CD4-positive, alpha-beta T cell treated with Interleukin-4 for 4 hours (primary cell): ENCODE measurements at regions not wholly inside any gene's neighbourhood (a gene's known extent, or its start where the extent isn't known, plus 50 kb on each side); places are given as distances from the start of the nearest gene placed in this dataset.
"Not testable (repeated sequence)": the region's sequence is repeated elsewhere in the genome, so short reads cannot be mapped to it uniquely, and the experiment has no call there.

Experiments used
- DNase-seq: peaks from one replicate; pipeline ENCODE4 v3.0.0-alpha.2; 2020

DNA sequence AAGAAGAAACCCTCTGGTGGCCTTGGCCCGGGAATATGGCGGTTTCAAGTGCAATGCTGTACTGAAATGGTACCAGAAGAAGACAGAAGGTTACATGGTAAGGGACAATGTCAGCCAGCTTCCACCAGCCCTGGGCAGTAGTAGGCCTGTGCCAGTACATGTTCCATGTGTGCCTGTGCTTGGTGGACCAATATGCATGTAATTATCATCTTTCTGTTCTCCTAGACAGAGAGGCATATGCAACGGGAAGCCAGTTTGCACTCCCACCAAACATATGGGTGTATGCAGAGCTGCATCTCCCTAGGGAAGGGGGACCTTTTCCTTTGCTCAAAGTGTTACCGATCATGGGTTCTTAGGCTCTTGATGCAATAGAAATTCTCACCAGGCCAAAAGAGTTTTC, 80.9 kb upstream of the ADORA2B start:
- not testable (repeated sequence) for DNase-seq

DNA sequence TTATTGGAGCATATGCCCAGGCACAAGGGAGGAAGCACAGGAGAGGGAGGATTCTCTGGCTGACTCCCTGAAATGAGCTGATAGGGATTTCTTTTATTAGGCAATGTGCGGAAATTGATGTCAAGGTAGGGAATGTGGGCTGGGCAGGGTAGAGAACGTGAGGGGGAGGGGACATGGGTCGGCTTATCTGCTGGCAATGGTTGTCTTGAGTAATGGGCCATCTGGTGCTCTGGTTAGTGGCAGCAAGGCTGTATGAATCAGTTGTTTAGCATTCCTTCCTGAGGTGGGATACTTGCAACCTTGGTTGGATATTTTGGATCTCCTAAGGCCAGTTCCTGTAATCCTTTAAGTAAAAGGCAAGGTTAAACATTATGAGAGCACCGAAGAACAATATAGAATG, 80.5 kb upstream of the ADORA2B start:
- not testable (repeated sequence) for DNase-seq

DNA sequence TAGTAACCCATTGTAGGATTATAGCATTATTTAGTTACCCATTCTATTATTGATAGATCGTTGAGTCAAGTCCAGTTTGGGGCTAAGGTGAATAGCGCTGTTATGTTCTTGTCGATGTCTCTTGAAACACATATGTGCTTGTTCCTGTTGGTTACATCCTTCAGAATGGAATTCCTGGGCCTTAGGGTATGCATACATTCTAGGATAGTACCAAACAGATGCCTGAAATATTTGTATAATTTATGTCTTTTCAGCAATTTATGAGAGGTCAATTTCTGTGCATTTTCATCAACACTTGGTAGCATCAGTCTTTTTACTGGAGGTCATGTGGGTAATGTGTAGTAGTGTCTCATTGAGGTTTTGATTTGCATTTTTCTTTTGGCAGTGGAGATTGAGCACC, 78.9 kb upstream of the ADORA2B start:
- DNase-seq = not testable (repeated sequence)

DNA sequence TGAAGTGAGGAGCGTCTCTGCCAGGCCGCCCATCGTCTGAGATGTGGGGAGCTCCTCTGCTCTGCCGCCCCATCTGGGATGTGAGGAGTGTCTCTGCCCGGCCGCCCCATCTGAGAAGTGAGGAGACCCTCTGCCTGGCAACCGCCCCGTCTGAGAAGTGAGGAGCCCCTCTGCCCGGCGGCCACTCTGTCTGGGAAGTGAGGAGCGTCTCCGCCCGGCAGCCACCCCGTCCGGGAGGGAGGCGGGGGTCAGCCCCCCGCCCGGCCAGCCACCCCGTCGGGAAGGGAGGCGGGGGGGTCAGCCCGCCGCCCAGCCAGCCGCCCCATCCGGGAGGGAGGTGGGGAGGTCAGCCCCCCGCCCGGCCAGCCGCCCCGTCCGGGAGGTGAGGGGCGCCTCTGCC, 77.6 kb upstream of the ADORA2B start:
- DNase-seq = not testable (repeated sequence)

DNA sequence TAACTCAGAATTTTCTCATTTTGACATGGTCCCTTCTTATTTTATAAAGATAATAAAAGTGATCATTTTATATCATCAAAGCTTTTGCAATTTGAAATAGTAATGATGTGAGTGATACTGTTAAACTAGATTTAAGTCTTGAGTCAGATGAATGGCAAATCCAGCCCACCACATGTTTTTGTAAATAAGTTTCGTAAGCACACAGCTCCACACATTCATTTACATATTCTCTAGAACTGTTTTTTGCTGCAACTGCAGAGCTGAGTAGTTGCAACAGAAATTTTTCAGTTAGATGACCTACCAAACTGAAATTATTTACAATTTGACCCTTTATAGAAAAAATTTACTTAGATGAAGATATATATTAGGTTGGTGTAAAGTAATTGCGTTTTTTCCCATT, 75.1 kb upstream of the ADORA2B start:
- DNase-seq = not testable (repeated sequence)

DNA sequence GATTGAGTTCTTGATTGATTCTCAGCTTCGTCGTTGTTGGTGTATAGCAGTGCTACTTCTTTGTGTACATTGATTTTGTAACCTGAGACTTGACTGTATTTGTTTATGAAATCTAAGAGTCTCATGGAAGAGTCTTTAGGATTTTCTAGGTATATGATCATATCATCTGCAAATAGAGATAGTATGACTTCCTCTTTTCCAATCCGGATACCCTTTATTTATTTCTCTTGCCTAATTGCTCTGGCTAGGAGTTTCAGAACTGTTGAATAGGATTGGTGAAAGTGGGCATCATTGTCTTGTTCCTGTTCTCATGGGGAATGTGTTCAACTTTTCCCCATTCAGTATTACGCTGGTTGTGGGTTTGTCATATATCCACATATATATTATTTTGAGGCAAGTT, 72.3 kb upstream of the ADORA2B start:
- DNase-seq = not testable (repeated sequence)

DNA sequence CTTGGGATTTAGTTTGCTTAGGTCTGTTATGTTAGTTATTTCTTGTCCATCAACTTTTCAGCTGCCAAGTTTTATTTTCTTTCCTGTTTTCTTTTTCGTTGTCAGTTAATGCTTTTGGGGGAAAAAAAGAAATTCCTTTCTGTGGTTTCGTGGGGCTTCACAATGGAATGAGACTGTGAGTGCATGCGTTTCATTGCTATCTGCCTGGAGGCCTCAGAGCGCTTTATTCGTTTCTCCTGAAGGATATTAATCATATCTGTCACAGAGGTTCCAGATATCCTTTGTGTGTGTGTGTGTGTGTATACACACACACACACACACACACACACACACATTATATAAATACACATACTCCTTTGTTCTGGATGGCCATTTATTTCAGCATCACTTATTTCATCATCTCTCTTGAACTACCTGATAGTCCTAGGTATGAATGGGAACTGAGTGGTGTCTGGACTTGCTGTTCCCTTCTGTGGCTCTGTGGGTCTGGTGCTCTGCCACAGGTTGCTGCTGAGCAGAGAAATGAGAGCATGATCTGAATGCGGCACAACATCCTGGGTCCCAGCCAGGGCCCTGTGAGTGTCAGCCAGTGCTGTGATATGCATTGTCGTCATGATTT, 66.9 kb upstream of the ADORA2B start:
- DNase-seq = not testable (repeated sequence)

DNA sequence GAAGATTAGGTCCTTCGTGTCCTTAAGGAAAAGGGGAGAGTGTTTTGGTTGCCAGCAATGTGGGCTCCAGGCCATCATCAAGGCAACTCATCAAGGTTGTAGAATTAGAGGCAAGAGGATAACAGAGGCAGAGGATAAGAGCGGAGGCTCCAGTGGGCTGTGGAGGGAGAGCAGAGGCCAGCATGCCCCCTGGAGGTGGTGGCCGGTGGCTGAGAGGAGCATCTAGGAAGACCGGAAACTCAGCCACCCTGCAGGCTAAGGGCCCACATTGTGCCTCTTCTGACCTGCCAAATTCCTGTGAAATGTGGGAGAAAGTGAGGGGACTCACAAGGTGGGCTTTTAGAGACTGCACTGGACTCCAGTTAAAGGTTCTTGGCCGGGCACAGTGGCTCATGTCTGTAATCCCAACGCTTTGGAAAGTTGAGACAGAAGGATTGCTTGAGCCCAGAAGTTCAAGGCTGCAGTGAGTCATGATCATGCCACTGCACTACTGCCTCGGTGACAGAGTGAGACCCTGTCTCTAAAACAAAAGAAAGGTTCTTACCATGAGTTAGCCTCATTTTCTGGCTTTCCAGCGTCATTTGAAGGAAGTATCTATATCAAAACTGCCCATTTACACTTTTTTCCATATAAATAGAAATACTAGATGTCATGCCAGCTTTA, 62.7 kb upstream of the ADORA2B start:
- no peak for DNase-seq

DNA sequence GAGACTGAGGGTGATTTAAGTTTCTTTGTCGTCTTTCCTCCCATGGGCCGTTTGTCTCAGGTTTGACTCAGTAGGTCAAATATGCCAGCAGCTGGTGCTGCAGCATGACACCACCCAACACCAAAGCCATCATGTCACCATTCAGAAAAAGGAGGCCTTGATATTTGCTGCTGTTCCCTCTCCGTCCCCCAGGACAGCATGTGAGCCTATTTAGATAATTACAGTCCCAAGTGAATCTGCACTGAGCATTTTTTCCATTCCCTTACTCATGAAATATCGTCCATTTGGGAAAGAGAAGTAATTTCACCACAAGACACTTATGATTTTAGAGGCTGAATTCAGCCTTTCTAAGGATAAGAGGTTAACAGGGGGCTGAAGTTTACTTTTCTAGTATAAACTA, 62.2 kb upstream of the ADORA2B start:
- no peak for DNase-seq

DNA sequence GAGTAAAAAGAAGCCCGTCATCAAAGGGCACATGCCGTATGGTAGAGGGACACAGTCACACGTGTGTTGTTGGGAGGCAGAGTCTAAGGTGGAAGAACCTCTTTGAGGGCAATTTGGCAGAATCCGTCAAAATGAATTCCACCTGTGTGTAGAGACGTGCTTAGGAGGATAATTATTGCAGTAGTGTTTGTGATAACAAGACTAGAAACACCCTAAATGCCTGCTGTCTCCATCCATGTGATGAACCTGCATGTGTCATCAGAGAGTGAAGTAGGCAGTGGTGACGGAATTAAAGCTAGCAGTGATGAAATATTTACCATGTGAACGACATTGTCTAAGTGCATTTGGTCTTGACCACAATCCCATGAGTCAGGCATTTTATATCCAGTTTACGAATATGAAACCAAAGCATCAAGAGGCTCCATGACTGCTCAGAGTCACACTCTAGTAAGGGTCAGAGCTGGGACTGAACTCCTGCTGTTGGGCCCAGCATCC, 61.3 kb upstream of the ADORA2B start:
- no peak for DNase-seq

DNA sequence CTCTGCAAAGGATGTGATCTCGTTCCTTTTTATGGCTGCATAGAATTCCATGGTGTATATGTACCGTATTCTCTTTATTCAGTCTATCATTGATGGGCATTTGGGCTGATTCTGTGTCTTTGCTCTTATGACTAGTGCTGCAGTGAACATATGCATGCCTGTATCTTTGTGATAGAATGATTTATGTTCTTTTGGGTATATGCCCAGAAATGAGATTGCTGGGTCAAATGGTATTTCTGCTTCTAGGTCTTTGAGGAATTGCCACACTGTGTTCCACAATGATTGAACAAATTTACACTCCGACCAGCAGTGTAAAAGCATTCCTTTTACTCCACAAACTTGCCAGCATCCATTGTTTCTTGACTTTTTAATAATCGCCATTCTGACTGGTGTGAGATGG, 60.2 kb upstream of the ADORA2B start:
- DNase-seq = no peak

DNA sequence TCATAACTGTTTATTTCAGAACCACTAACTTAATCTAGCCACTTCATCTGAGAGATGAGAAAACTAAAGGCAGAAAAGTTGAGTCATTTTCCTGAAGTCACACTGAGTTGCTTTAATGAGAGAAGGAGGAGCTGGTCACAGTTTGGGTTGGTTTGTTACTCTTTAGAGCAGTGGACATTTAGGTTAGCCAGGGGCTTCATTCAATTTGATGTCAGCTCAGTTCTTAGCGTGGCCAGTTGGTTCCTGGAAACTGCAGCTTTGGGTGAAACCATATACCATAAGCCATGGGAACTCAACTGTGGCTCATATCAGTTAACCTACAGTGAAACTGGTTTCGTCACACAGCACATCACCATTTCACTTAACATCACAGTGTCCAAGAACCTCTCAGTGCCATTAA, 59.2 kb upstream of the ADORA2B start:
- no peak for DNase-seq

DNA sequence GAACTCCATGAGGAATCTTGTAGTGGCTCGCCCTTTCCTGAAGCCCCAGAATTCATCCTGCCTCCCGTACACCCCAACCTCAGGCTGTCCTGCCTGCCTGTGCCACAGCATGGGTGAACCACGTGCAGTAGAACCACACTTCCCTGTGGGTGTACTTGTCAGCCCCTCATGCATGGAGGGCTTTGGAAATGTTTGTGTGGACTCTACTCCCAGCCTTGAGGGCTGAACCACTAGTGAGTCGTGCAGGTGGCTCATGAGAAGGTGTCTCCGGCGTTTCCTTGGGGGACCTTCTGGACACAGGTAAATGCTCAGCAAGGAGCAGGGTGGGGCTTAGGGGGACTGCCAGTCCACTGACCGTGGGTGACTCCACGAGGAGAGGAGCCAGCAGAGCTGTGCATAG, 58.7 kb upstream of the ADORA2B start:
- DNase-seq = no peak

DNA sequence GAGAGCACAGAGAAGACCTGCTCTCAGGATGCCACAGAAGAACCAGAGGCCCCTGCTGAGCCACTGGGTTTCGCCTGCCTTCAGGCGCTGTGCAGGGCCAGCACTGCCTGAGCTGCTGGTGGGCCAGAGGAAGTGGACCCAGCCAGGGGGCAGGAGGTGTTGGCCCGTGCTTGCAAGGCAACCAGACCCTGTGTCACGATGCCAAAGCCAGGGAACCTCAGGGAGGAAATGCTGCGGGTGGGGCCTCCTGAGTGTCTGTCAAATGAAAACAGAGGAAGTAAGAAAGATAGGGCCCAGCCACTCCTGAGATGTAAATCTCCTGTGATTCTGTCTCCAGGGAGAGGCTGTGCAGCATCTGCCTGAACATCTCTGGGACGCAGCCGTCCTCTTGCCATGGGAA, 58.1 kb upstream of the ADORA2B start:
- no peak for DNase-seq

DNA sequence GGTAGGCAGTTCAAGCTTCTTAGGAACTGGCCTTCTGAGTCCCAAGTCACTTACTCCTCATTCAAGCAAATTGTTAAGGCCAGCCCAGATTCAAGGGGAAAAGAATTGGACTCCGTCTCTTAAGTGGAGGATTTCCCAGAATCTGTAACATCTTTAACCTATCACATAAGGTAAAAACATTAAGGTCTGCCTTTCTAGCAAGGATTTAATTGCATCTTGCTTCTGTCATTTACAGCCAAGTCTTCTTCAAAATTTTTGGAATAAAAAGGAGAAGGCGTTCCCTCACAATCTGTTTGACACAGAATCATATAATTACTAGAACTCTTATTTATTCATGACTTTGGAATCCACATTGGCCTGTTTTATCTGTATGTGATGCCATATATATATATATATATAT, 56.5 kb upstream of the ADORA2B start:
- no peak for DNase-seq

DNA sequence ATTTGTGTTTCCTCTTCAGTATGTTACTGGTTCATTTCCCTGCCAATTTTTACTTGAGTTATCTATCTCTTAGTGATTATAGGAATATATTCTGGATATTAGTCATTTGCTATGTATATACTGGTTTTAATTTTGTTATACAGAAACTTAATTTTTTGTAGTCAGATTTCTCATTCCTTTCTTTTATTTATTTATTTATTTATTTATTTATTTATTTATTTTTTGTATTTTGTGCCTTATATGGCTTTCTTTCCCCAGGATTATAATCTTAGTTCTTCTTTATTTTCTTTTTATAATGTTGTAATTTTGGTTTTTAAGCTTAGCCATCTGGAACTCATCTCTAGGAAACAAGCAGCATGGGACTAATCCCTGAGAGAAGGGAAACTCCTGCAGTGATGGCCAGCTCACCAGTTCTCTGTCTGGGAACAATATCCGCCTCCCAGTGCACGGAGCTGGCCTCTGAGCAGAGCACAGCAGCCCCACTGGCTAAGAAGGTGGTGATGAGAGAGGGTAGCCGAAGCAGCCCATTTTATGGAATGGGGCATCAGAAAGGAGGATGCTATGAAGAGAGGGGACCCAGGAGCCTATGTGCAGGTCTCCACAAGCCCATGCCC, 54.5 kb upstream of the ADORA2B start:
- no peak for DNase-seq

DNA sequence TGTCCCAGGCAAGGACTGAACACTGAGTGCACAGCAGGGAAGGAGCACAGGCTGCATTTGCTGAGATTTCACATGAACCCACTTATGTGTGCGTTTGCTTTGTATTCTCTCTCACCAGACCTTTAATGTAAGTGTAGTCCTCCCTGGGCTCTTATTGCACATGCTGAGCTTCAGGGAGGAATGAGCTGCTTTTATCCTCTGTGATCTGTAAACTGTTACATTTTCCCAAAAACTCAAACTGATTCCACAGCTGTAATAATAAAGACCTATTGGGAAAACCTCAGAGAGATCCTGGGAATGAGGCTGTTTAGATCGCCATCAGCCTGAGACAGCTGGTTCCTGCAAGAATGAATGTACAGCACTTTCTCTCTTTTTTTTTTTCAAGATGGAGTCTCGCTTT, 53.6 kb upstream of the ADORA2B start:
- no peak for DNase-seq

DNA sequence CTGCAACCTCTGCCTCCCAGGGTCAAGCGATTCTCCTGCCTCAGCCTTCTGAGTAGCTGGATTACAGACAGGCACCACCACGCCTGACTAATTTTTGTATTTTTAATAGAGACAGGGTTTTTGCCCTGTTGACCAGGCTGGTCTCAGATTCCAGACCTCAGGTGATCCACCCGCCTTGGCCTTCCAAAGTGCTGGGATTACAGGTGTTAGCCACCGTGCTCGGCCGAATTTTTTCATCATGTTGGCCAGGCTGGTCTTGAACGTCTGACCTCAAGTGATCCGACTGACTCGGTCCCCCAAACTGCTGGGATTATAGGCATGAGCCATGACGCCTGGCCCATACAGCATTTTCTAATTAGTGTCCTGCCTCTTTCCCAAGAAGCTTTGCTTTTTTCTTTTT, 52.7 kb upstream of the ADORA2B start:
- DNase-seq = no peak

DNA sequence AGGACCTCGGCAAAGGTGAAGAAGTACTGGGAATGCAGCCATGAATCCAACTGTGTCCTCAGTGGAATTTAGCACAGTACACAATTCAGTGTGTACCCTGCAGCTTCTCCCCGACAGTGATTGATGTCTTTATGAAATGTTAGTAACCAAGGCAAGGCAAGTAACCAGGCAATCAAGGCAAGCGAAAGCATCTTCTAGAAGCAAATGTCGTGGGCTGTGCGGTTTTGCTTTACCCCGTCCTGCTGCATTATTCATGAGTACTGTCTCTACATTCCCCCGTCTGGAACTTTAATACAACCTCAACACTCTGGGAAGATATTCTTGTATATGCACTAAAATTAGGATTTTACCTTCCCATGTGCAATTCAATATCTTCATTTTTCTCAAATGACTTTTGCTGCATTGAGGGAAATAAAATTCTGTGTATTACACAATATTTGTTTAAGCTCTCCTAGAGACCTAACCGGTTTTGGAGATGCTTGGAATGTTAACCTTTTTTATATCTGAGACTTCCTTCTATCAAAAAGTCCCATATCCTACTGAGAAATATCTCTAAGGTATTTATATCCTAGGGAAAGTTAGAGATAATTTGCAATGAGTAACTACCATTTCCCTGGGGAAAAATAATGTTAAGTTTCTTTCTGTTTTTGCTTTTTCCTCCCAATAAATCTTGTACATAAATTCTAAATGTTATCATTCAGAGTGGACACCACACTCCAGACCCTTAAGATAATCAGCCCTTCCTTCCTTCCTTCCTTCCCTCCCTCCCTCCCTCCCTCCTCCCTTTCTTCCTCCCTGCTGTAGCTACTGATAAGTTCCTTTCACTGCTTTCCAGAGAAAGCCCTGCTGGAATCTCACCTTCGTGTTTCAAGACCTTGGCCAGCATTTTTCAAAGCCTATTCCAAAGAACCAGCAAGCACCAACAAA, 51.9 kb upstream of the ADORA2B start:
- no peak for DNase-seq

DNA sequence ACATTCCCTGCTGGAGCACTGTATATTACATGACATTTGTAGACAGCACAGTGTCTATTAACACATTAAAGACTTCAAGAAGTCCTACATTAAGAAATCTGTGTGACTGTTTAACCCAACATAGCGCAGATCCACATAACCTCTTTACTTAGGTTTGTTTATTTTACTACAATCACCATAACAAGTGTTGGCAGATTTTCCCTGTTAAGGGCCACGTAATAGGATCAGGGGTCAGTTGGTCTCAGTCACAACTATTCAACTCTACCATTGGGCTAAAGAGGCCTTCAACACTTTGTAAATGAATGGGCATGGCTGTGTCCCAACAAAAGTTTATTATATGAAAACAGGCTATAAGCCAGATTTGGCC, 51.3 kb upstream of the ADORA2B start:
- DNase-seq = no peak

DNA sequence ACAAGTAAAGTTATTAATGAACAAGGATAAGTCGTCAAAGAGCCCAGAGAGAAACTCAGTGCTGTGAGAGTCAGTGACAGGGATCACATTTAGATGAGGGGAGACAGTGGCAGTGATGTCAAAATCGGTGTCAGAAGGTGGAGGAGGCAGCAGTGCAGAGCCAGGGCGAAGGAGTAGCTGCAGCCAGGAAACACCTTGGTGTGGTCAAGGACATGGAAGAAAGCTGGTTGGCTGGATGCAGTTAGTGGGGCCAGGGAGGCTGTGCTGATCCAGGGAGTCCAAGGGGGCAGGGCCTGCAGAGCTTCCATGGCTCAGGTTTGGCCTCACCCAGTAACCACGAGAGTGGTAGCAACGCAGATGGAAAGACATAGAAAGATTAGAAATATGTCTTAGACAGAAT, 50.7 kb upstream of the ADORA2B start:
- DNase-seq = no peak

DNA sequence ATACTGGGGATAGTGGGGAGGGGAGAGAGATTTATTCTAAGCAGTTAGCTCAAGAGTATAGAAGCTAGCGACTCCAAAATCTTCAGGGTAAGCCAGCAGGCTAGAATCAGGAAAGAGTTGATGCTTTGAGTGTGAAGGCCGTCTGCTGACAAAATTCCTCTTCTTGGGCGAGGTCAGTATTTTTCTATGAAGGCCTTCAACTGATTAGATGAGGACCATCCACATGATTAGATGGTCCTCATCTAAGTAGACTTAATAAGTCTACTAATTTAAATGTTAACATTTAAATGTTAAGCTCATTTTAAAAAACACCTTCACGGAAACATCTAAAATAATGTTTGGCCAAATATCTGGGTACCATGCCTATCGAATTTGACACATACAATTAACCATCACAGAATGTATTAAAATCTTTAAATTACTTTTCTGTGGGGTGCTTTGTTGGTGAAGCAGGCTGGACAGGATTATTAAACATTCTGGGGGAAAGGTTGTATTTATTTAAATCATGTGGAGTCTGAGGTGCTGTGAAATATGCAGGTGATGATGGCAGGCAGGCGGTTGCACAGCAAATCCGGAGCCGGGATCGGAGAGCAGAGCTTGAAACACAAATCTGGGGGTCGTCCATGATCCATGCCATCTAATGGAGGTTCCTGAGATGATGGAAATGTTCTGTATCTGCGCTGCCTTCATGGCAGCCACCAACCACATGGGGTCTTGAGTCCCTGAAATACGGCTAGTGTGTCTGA, 49.8 kb upstream of the ADORA2B start:
- DNase-seq = no peak
